HFFc6 (cell line): ENCODE measurements at regions not wholly inside any gene's neighbourhood (a gene's known extent, or its start where the extent isn't known, plus 50 kb on each side); places are given as distances from the start of the nearest gene placed in this dataset.
"Not testable (repeated sequence)": the region's sequence is repeated elsewhere in the genome, so short reads cannot be mapped to it uniquely, and the experiment has no call there.

ENCODE experiments used
- DNase-seq: peaks from one replicate; pipeline ENCODE4 v3.0.0-alpha.2; 2018
- H3K27ac Mint-ChIP-seq: 2 replicates; pipeline ENCODE4 v1.8.0; 2020; ENCODE audit warnings: mild to moderate bottlenecking, mixed read lengths
- H3K27me3 Mint-ChIP-seq: 2 replicates; pipeline ENCODE4 v1.8.0; 2021; ENCODE audit warnings: mild to moderate bottlenecking, moderate library complexity, mixed read lengths; ENCODE audit not compliant: insufficient read depth
- H3K36me3 Mint-ChIP-seq: 2 replicates; pipeline ENCODE4 v1.8.0; 2021; ENCODE audit warnings: low read depth, mixed read lengths
- H3K4me1 Mint-ChIP-seq: 2 replicates; pipeline ENCODE4 v1.8.0; 2020; ENCODE audit warnings: low read depth, mixed read lengths
- H3K4me3 Mint-ChIP-seq: 2 replicates; pipeline ENCODE4 v1.8.0; 2020; ENCODE audit warnings: mild to moderate bottlenecking, moderate library complexity, mixed read lengths
- H3K9me3 Mint-ChIP-seq: 2 replicates; pipeline ENCODE4 v1.8.0; 2020; ENCODE audit warnings: mild to moderate bottlenecking, mixed read lengths
- CTCF ChIP-seq: fragments of 200-600 bp; sonication (generic); IDR thresholded peaks from 2 replicates; pipeline ENCODE4 v1.5.0; 2021; ENCODE audit warnings: antibody characterized with exemption, mild to moderate bottlenecking

GRCh38 chr20:61090541-61090940 is 161.5 kb upstream of the CDH4 start:
- H3K36me3 Mint-ChIP-seq, result peaks cover 7% of the 10 kb centered on the region; the same call in 1 of the 2 replicates
- no peak overlapping the region for H3K27ac Mint-ChIP-seq
- no peaks in the 10 kb centered on the region for H3K4me1 Mint-ChIP-seq
- H3K27me3 Mint-ChIP-seq, result peaks cover 9% of the 10 kb centered on the region
- no peaks in the 10 kb centered on the region; the same call in 1 of the 2 replicates for H3K9me3 Mint-ChIP-seq
- H3K4me3 Mint-ChIP-seq, result no peak overlapping the region
- no peak for TF ChIP-seq CTCF
- no peak for DNase-seq

GRCh38 chr20:61092251-61092650 is 159.8 kb upstream of the CDH4 start:
- DNase-seq, result no peak
- no peaks in the 10 kb centered on the region; the same call in 1 of the 2 replicates for H3K9me3 Mint-ChIP-seq
- H3K4me1 Mint-ChIP-seq, result no peaks in the 10 kb centered on the region
- TF ChIP-seq CTCF, result no peak
- peaks cover 7% of the 10 kb centered on the region for H3K27me3 Mint-ChIP-seq
- no peak overlapping the region for H3K4me3 Mint-ChIP-seq
- peaks cover 7% of the 10 kb centered on the region; the same call in 1 of the 2 replicates for H3K36me3 Mint-ChIP-seq
- no peak overlapping the region for H3K27ac Mint-ChIP-seq

- no peak for TF ChIP-seq CTCF
- Mint-ChIP-seq H3K9me3 (no peaks in the 10 kb centered on the region; the same call in 1 of the 2 replicates), H3K27ac (no peak overlapping the region), H3K36me3 (peaks cover 7% of the 10 kb centered on the region; the same call in 1 of the 2 replicates), H3K4me3 (no peak overlapping the region), H3K4me1 (peaks cover 2% of the 10 kb centered on the region; the same call in 1 of the 2 replicates), H3K27me3 (peaks cover 6% of the 10 kb centered on the region)
- DNase-seq, result no peak
Measured at GRCh38 chr20:61094581-61094980, 157.5 kb upstream of the CDH4 start.

- Mint-ChIP-seq H3K27me3 (peaks cover 13% of the 10 kb centered on the region), H3K4me3 (no peak overlapping the region), H3K9me3 (no peaks in the 10 kb centered on the region; the same call in 1 of the 2 replicates), H3K27ac (no peak overlapping the region), H3K36me3 (peaks cover 7% of the 10 kb centered on the region; the same call in 1 of the 2 replicates), H3K4me1 (peaks cover 8% of the 10 kb centered on the region; the same call in 1 of the 2 replicates)
- no peak for DNase-seq
- no peak for TF ChIP-seq CTCF
Measured at GRCh38 chr20:61096463-61096862, 155.6 kb upstream of the CDH4 start.

GRCh38 chr20:61099806-61100205 is 152.3 kb upstream of the CDH4 start:
- peak overlapping the region; percentile 48; the same call in 1 of the 2 replicates for H3K4me3 Mint-ChIP-seq
- TF ChIP-seq CTCF, result no peak
- peaks cover 23% of the 10 kb centered on the region for H3K27me3 Mint-ChIP-seq
- no peak for DNase-seq
- H3K9me3 Mint-ChIP-seq, result no peaks in the 10 kb centered on the region; the same call in 1 of the 2 replicates
- H3K36me3 Mint-ChIP-seq, result no peaks in the 10 kb centered on the region
- H3K27ac Mint-ChIP-seq, result no peak overlapping the region
- H3K4me1 Mint-ChIP-seq, result peaks cover 8% of the 10 kb centered on the region; the same call in 1 of the 2 replicates

- peaks cover 28% of the 10 kb centered on the region for H3K27me3 Mint-ChIP-seq
Measured at GRCh38 chr20:61100489-61100888, 151.6 kb upstream of the CDH4 start.

GRCh38 chr20:61101321-61101720 is 150.7 kb upstream of the CDH4 start:
- not testable (repeated sequence) for DNase-seq, H3K36me3 Mint-ChIP-seq, H3K4me1 Mint-ChIP-seq, H3K27ac Mint-ChIP-seq, H3K9me3 Mint-ChIP-seq, H3K4me3 Mint-ChIP-seq
- H3K27me3 Mint-ChIP-seq, result peaks cover 33% of the 10 kb centered on the region

More at GRCh38 chr20:61100489-61100888, 151.6 kb upstream of the CDH4 start:
- Mint-ChIP-seq H3K9me3 (no peaks in the 10 kb centered on the region), H3K4me1 (peaks cover 8% of the 10 kb centered on the region; the same call in 1 of the 2 replicates), H3K27ac (no peak overlapping the region), H3K36me3 (no peaks in the 10 kb centered on the region), H3K4me3 (no peak overlapping the region)
- TF ChIP-seq CTCF, result no peak
- DNase-seq, result no peak
